H9 (cell line): ENCODE measurements at regions not wholly inside any gene's neighbourhood (a gene's known extent, or its start where the extent isn't known, plus 50 kb on each side); places are given as distances from the start of the nearest gene placed in this dataset.

Experiments used
- DNase-seq: peaks from one replicate; pipeline ENCODE4 v3.0.0-alpha.2; 2017
- H2AFZ ChIP-seq: one replicate; pipeline ENCODE4 v1.6.1; 2013; ENCODE audit warnings: mild to moderate bottlenecking, low read length, control low read depth, moderate library complexity
- H2AK5ac ChIP-seq: 2 replicates; pipeline ENCODE4 v1.6.1; 2013; ENCODE audit warnings: low read length, control low read depth, mixed read lengths; ENCODE audit not compliant: insufficient read length
- H2BK120ac ChIP-seq: one replicate; pipeline ENCODE4 v1.6.1; 2013; ENCODE audit warnings: low read depth, mild to moderate bottlenecking, low read length, control low read depth, inconsistent platforms; ENCODE audit not compliant: poor library complexity, severe bottlenecking
- H2BK12ac ChIP-seq: 2 replicates; pipeline ENCODE4 v1.6.1; 2013; ENCODE audit warnings: low read length, control low read depth, mixed read lengths, low read depth; ENCODE audit not compliant: insufficient read length
- H2BK15ac ChIP-seq: 2 replicates; pipeline ENCODE4 v1.6.1; 2013; ENCODE audit warnings: low read depth, low read length, control low read depth
- H2BK20ac ChIP-seq: one replicate; pipeline ENCODE4 v1.6.1; 2013; ENCODE audit warnings: low read depth, mild to moderate bottlenecking, low read length, control low read depth, inconsistent platforms; ENCODE audit not compliant: poor library complexity, severe bottlenecking
- H2BK5ac ChIP-seq: 2 replicates; pipeline ENCODE4 v1.6.1; 2013; ENCODE audit warnings: low read length, control low read depth, mixed read lengths; ENCODE audit not compliant: insufficient read length
- H3K14ac ChIP-seq: 2 replicates; pipeline ENCODE4 v1.6.1; 2013; ENCODE audit warnings: low read length, control low read depth; ENCODE audit not compliant: insufficient read depth
- H3K18ac ChIP-seq: 2 replicates; pipeline ENCODE4 v1.6.1; 2013; ENCODE audit warnings: low read depth, mild to moderate bottlenecking, mixed read lengths, low read length, control low read depth; ENCODE audit not compliant: insufficient read length
- H3K23ac ChIP-seq: 2 replicates; pipeline ENCODE4 v1.6.1; 2013; ENCODE audit warnings: low read length, control low read depth, mixed read lengths, low read depth; ENCODE audit not compliant: insufficient read length
- H3K23me2 ChIP-seq: 2 replicates; pipeline ENCODE4 v1.6.1; 2013; ENCODE audit warnings: low read depth, mild to moderate bottlenecking, mixed read lengths, low read length, control low read depth; ENCODE audit not compliant: insufficient read length, poor library complexity, severe bottlenecking
- H3K27ac ChIP-seq: 2 replicates; pipeline ENCODE4 v1.5.1; 2013; ENCODE audit warnings: low read length, control low read depth, mixed read lengths, low read depth; ENCODE audit not compliant: insufficient read length
- H3K27me3 ChIP-seq: 2 replicates; pipeline ENCODE4 v1.6.1; 2013; ENCODE audit warnings: low read length, control low read depth, inconsistent platforms; ENCODE audit not compliant: insufficient read depth
- H3K4ac ChIP-seq: 2 replicates; pipeline ENCODE4 v1.6.1; 2013; ENCODE audit warnings: low read depth, mild to moderate bottlenecking, control low read depth, inconsistent platforms, low read length, moderate library complexity
- H3K4me1 ChIP-seq: 2 replicates; pipeline ENCODE4 v1.6.1; 2013; ENCODE audit warnings: low read length, control low read depth, inconsistent platforms; ENCODE audit not compliant: insufficient read depth
- H3K4me2 ChIP-seq: 2 replicates; pipeline ENCODE4 v1.6.1; 2013; ENCODE audit warnings: low read length, control low read depth, mixed read lengths; ENCODE audit not compliant: insufficient read length, insufficient read depth
- H3K56ac ChIP-seq: 2 replicates; pipeline ENCODE4 v1.6.1; 2013; ENCODE audit warnings: low read depth, mild to moderate bottlenecking, mixed read lengths, low read length, control low read depth; ENCODE audit not compliant: insufficient read length
- H3K79me1 ChIP-seq: 2 replicates; pipeline ENCODE4 v1.6.1; 2013; ENCODE audit warnings: low read depth, mild to moderate bottlenecking, moderate library complexity, low read length, control low read depth, inconsistent platforms; ENCODE audit not compliant: insufficient read depth, poor library complexity, severe bottlenecking
- H3K79me2 ChIP-seq: 2 replicates; pipeline ENCODE4 v1.6.1; 2013; ENCODE audit warnings: low read length, control low read depth, inconsistent platforms; ENCODE audit not compliant: insufficient read depth
- H3K9ac ChIP-seq: 2 replicates; pipeline ENCODE4 v1.6.1; 2013; ENCODE audit warnings: low read length, control low read depth, mixed read lengths; ENCODE audit not compliant: insufficient read length; ENCODE audit errors: extremely low read depth
- H3K9me3 ChIP-seq: one replicate; pipeline ENCODE4 v1.6.1; 2013; ENCODE audit warnings: low read depth, low read length, inconsistent platforms; ENCODE audit not compliant: control insufficient read depth
- H3T11ph ChIP-seq: one replicate; pipeline ENCODE4 v1.6.1; 2013; ENCODE audit warnings: mild to moderate bottlenecking, low read length, control low read depth, inconsistent platforms
- H4K20me1 ChIP-seq: one replicate; pipeline ENCODE4 v1.6.1; 2013; ENCODE audit not compliant: control insufficient read depth, insufficient read length, insufficient read depth
- H4K5ac ChIP-seq: 2 replicates; pipeline ENCODE4 v1.6.1; 2013; ENCODE audit warnings: low read depth, mild to moderate bottlenecking, mixed read lengths, low read length, control low read depth; ENCODE audit not compliant: insufficient read length
- H4K8ac ChIP-seq: replicated peaks from 2 replicates; pipeline ENCODE4 v1.6.1; 2013; ENCODE audit warnings: low read length, control low read depth, mixed read lengths, low read depth; ENCODE audit not compliant: insufficient read length
- H4K91ac ChIP-seq: 2 replicates; pipeline ENCODE4 v1.6.1; 2013; ENCODE audit warnings: low read depth, mild to moderate bottlenecking, moderate library complexity, mixed read lengths, low read length, control low read depth; ENCODE audit not compliant: insufficient read length
- H3K27ac Mint-ChIP-seq, 3 experiments: 2 replicates in 2 of 3; 3 replicates in 1 of 3; pipeline ENCODE4 v1.8.0; 2020 to 2021; ENCODE audit warnings: mixed read lengths in 3 of 3, mild to moderate bottlenecking in 1 of 3, moderate library complexity in 1 of 3
- H3K27me3 Mint-ChIP-seq: 2 replicates; pipeline ENCODE4 v1.8.0; 2021; ENCODE audit warnings: low read depth, mild to moderate bottlenecking, moderate library complexity, mixed read lengths
- H3K36me3 Mint-ChIP-seq, 3 experiments: 2 replicates in 2 of 3; 3 replicates in 1 of 3; pipeline ENCODE4 v1.8.0; 2020 to 2021; ENCODE audit warnings: low read depth in 3 of 3, mixed read lengths in 3 of 3; ENCODE audit not compliant: insufficient read depth in 1 of 3
- H3K4me1 Mint-ChIP-seq, 2 experiments: 2 replicates each; pipeline ENCODE4 v1.8.0; 2020; ENCODE audit warnings: mixed read lengths in 2 of 2
- H3K4me3 Mint-ChIP-seq, 2 experiments: 2 replicates in 1 of 2; 3 replicates in 1 of 2; pipeline ENCODE4 v1.8.0; 2020 to 2021; ENCODE audit warnings: mild to moderate bottlenecking in 2 of 2, mixed read lengths in 2 of 2, moderate library complexity in 1 of 2
- H3K9me3 Mint-ChIP-seq, 2 experiments: 2 replicates in 1 of 2; 3 replicates in 1 of 2; pipeline ENCODE4 v1.8.0; 2020; ENCODE audit warnings: mild to moderate bottlenecking in 2 of 2, mixed read lengths in 2 of 2, moderate library complexity in 1 of 2
- WGBS: extraction: QIAGEN DNeasy Blood & Tissue Kit; methylation state at CpG from one replicate; pipeline ENCODE4 v1.1.7; 2013; ENCODE audit warnings: missing lambda C conversion rate, low lambda C conversion rate, mixed read lengths; ENCODE audit not compliant: insufficient read length; ENCODE audit errors: extremely low coverage; 5-methylcytosine and 5-hydroxymethylcytosine counted together
- TF ChIP-seq, protein P1 (sequence below): fragments of 200-600 bp; sonication (generic); conservative IDR thresholded peaks from 3 replicates; pipeline ENCODE4 v1.8.0; 2021; ENCODE audit warnings: antibody characterized with exemption, mild to moderate bottlenecking

DNA sequence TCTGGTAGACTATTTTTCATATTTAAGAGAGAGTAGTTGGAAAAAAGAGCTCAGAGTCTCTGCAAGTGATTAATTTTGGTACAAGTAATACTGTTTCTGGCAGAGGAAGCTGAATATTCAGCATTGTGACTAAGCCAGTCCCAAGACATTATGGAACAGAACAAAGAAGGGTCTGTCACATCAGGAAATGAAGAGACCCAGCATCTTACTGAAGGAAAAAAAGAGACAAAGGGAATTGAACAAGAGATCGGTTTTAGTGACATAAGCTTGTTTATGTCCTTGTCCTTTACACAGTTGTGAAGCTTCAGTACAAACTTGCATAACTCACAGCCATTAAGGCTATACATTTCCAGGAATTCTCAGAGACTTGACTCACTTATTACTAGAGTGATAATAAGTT is 568.5 kb upstream of the SLC8A1 start:
- H3K14ac ChIP-seq = no peak overlapping the region
- H2BK15ac ChIP-seq = no peak overlapping the region
- no peak overlapping the region for H2BK12ac ChIP-seq
- no peak overlapping the region for H2AFZ ChIP-seq
- no peak overlapping the region for H2BK120ac ChIP-seq
- Mint-ChIP-seq H3K27me3 (no peaks in the 10 kb centered on the region), H3K27ac (no peak overlapping the region), H3K9me3 (no peaks in the 10 kb centered on the region), H3K4me3 (no peak overlapping the region), H3K36me3 (no peaks in the 10 kb centered on the region), H3K4me1 (no peaks in the 10 kb centered on the region)
- H4K20me1 ChIP-seq = no peaks in the 10 kb centered on the region
- H3K23me2 ChIP-seq = no peaks in the 10 kb centered on the region
- H3K9ac ChIP-seq = no peak overlapping the region
- H3K9me3 ChIP-seq = no peaks in the 10 kb centered on the region
- H2BK20ac ChIP-seq = no peak overlapping the region
- no peak overlapping the region for H4K8ac ChIP-seq
- H4K91ac ChIP-seq = no peak overlapping the region
- no peak overlapping the region for H2BK5ac ChIP-seq
- no peak overlapping the region for H3K27ac ChIP-seq
- H3K79me2 ChIP-seq = no peaks in the 10 kb centered on the region
- no peak overlapping the region for H4K5ac ChIP-seq
- no peak overlapping the region for H3K23ac ChIP-seq
- TF ChIP-seq, protein P1, sequence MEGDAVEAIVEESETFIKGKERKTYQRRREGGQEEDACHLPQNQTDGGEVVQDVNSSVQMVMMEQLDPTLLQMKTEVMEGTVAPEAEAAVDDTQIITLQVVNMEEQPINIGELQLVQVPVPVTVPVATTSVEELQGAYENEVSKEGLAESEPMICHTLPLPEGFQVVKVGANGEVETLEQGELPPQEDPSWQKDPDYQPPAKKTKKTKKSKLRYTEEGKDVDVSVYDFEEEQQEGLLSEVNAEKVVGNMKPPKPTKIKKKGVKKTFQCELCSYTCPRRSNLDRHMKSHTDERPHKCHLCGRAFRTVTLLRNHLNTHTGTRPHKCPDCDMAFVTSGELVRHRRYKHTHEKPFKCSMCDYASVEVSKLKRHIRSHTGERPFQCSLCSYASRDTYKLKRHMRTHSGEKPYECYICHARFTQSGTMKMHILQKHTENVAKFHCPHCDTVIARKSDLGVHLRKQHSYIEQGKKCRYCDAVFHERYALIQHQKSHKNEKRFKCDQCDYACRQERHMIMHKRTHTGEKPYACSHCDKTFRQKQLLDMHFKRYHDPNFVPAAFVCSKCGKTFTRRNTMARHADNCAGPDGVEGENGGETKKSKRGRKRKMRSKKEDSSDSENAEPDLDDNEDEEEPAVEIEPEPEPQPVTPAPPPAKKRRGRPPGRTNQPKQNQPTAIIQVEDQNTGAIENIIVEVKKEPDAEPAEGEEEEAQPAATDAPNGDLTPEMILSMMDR = no peak
- DNase-seq = no peak
- no peak overlapping the region for H3K56ac ChIP-seq
- no peaks in the 10 kb centered on the region for H3K79me1 ChIP-seq
- no peak overlapping the region for H3K4me2 ChIP-seq
- H2AK5ac ChIP-seq = no peak overlapping the region
- no peak overlapping the region for H3K18ac ChIP-seq
- no peaks in the 10 kb centered on the region for H3K4me1 ChIP-seq
- no peaks in the 10 kb centered on the region for H3K27me3 ChIP-seq
- no peak overlapping the region for H3K4ac ChIP-seq
- H3T11ph ChIP-seq = no peak overlapping the region
- WGBS = no CpG with 5 or more reads among the region's 1 CpG
